ENCODE measurements at regions not wholly inside any gene's neighbourhood (a gene's known extent, or its start where the extent isn't known, plus 50 kb on each side); places are given as distances from the start of the nearest gene placed in this dataset.

- DNase-seq (no peak), ATAC-seq (ENCODE audit: low read depth) (no peak)
- H3K4me1 Mint-ChIP-seq, result no peaks in the 10 kb centered on the region
- CTCF ChIA-PET, result no interaction called here
- no peak for TF ChIP-seq CTCF (IDR thresholded peaks at IDR 0.05)
- H3K27ac Mint-ChIP-seq, result no peak overlapping the region
- no peaks in the 10 kb centered on the region for H3K36me3 Mint-ChIP-seq (ENCODE audit: low read depth)
- no peak overlapping the region for H3K4me3 Mint-ChIP-seq
- POLR2A ChIA-PET, result no interaction called here
- H3K9me3 Mint-ChIP-seq, result peaks cover 7% of the 10 kb centered on the region
- intact Hi-C loops (cut with micrococcal nuclease), result no loop called here
- no peaks in the 10 kb centered on the region for H3K27me3 Mint-ChIP-seq
Observed at GRCh38 chr5:13498279-13498678, 446.2 kb downstream of the DNAH5 start.

- Mint-ChIP-seq H3K4me1 (no peaks in the 10 kb centered on the region), H3K9me3 (peaks cover 6% of the 10 kb centered on the region), H3K27me3 (no peaks in the 10 kb centered on the region), H3K27ac (no peak overlapping the region), H3K36me3 (ENCODE audit: low read depth) (no peaks in the 10 kb centered on the region), H3K4me3 (no peak overlapping the region)
- no peak for TF ChIP-seq CTCF (IDR thresholded peaks at IDR 0.05)
- ChIA-PET CTCF (no interaction called here), POLR2A (no interaction called here)
- DNase-seq (no peak), ATAC-seq (ENCODE audit: low read depth) (no peak)
- intact Hi-C loops (cut with micrococcal nuclease), result no loop called here
Observed at GRCh38 chr5:13488254-13488931, 456.1 kb downstream of the DNAH5 start.

- Mint-ChIP-seq H3K27ac (no peak overlapping the region), H3K27me3 (no peaks in the 10 kb centered on the region), H3K36me3 (ENCODE audit: low read depth) (no peaks in the 10 kb centered on the region), H3K9me3 (peaks cover 2% of the 10 kb centered on the region), H3K4me3 (no peak overlapping the region), H3K4me1 (no peaks in the 10 kb centered on the region)
- no peak for DNase-seq
- POLR2A ChIA-PET, result no interaction called here
- intact Hi-C loops (cut with micrococcal nuclease), result no loop called here
- ATAC-seq (ENCODE audit: low read depth), result no peak
- no peak for TF ChIP-seq CTCF (IDR thresholded peaks at IDR 0.05)
- CTCF ChIA-PET, result no interaction called here
Observed at GRCh38 chr5:13480834-13481233, 463.7 kb downstream of the DNAH5 start.

- H3K36me3 Mint-ChIP-seq (ENCODE audit: low read depth), result no peaks in the 10 kb centered on the region
- intact Hi-C loops (cut with micrococcal nuclease), result no loop called here
- H3K9me3 Mint-ChIP-seq, result no peaks in the 10 kb centered on the region
- ChIA-PET POLR2A (no interaction called here), CTCF (no interaction called here)
- H3K4me3 Mint-ChIP-seq, result no peak overlapping the region
- no peak for TF ChIP-seq CTCF (IDR thresholded peaks at IDR 0.05)
- H3K27me3 Mint-ChIP-seq, result no peaks in the 10 kb centered on the region
- no peaks in the 10 kb centered on the region for H3K4me1 Mint-ChIP-seq
- ATAC-seq (ENCODE audit: low read depth) (no peak), DNase-seq (no peak)
- H3K27ac Mint-ChIP-seq, result no peak overlapping the region
Observed at GRCh38 chr5:13478831-13479465, 465.5 kb downstream of the DNAH5 start.

GRCh38 chr5:13477118-13477737 lies 467.3 kb downstream of the DNAH5 start:
- POLR2A ChIA-PET, result no interaction called here
- Mint-ChIP-seq H3K4me1 (no peaks in the 10 kb centered on the region), H3K9me3 (no peaks in the 10 kb centered on the region), H3K27me3 (no peaks in the 10 kb centered on the region), H3K36me3 (ENCODE audit: low read depth) (no peaks in the 10 kb centered on the region), H3K4me3 (no peak overlapping the region), H3K27ac (no peak overlapping the region)
- DNase-seq (no peak), ATAC-seq (ENCODE audit: low read depth) (no peak)
- no peak for TF ChIP-seq CTCF (IDR thresholded peaks at IDR 0.05)
- CTCF ChIA-PET, result no interaction called here
- intact Hi-C loops (cut with micrococcal nuclease), result no loop called here

All from activated B cell treated with CpG ODN at 0.5 μM for 24 hours (primary cell).